ENCODE measurements at regions not wholly inside any gene's neighbourhood (a gene's known extent, or its start where the extent isn't known, plus 50 kb on each side); places are given as distances from the start of the nearest gene placed in this dataset.

DNA sequence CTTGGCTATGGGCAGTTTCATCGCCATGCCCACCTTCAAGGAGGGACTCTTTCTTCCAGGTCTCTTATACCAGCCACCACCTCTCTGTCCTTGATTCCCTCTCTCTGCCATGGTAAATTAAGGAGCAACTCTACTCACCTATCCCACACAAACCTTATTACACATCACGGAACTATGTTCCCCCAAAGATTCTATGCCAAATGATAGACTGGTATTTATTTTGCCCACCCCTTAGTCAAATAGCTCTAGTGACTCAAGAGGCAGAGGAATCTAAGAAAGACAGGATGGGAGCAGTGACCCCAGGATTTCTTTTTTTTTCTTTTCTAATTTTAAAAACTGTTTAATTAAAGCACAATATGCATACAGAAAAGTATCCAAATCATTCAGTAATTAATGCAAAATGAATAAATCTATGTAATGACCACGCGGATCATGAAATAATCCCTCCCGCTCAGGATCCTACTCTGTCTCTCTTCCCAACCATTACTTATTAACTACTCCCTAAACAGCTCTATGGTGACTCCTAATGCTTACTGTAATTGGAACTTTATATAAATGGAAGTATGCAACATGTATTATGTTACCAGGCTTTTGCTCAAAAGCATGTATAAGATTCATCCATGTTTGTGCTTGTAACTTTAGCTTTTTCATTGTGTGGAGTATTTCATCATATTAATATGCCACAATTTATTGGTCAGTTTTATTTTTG lies 410.8 kb upstream of the RASGRP1 start:
- TF ChIP-seq, protein P1, sequence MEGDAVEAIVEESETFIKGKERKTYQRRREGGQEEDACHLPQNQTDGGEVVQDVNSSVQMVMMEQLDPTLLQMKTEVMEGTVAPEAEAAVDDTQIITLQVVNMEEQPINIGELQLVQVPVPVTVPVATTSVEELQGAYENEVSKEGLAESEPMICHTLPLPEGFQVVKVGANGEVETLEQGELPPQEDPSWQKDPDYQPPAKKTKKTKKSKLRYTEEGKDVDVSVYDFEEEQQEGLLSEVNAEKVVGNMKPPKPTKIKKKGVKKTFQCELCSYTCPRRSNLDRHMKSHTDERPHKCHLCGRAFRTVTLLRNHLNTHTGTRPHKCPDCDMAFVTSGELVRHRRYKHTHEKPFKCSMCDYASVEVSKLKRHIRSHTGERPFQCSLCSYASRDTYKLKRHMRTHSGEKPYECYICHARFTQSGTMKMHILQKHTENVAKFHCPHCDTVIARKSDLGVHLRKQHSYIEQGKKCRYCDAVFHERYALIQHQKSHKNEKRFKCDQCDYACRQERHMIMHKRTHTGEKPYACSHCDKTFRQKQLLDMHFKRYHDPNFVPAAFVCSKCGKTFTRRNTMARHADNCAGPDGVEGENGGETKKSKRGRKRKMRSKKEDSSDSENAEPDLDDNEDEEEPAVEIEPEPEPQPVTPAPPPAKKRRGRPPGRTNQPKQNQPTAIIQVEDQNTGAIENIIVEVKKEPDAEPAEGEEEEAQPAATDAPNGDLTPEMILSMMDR (IDR thresholded peaks at IDR 0.05; ENCODE audit: extremely low read depth in 1 of 2, insufficient read depth in 1 of 2, low read depth in 1 of 2, low read length in 2 of 2), result no peak
- TF ChIP-seq EZH2 (IDR thresholded peaks at IDR 0.05; ENCODE audit: borderline replicate concordance, low read depth, low read length, severe bottlenecking), result no peak
- no peak for TF ChIP-seq POLR2A (IDR thresholded peaks at IDR 0.05; ENCODE audit: low read depth, low read length)
- TF ChIP-seq JUN (IDR thresholded peaks at IDR 0.05; ENCODE audit: borderline replicate concordance, insufficient read depth, insufficient read length, low read depth), result no peak
- TF ChIP-seq MYC (IDR thresholded peaks at IDR 0.05; ENCODE audit: low read depth, low read length), result no peak
- no peak for TF ChIP-seq POLR2AphosphoS5 (IDR thresholded peaks at IDR 0.05; ENCODE audit: insufficient read depth, low read depth, low read length)
- TF ChIP-seq, protein P2, sequence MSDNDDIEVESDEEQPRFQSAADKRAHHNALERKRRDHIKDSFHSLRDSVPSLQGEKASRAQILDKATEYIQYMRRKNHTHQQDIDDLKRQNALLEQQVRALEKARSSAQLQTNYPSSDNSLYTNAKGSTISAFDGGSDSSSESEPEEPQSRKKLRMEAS (IDR thresholded peaks at IDR 0.05; ENCODE audit: insufficient read depth, insufficient read length), result no peak
- TF ChIP-seq GATA2 (IDR thresholded peaks at IDR 0.05; ENCODE audit: insufficient read depth, insufficient read length, low read depth, low read length), result no peak
- TF ChIP-seq FOS (IDR thresholded peaks at IDR 0.05; ENCODE audit: borderline replicate concordance, insufficient read depth, low read length), result no peak

All from endothelial cell of umbilical vein (primary cell).